Keratinocyte (primary cell): ENCODE measurements at regions not wholly inside any gene's neighbourhood (a gene's known extent, or its start where the extent isn't known, plus 50 kb on each side); places are given as distances from the start of the nearest gene placed in this dataset.

Experiments used
- DNase-seq: peaks from one replicate; pipeline ENCODE4 v3.0.0-alpha.2; 2011; ENCODE audit warnings: low read depth, missing footprints, low spot score
- FAIRE-seq: peaks from 2 replicates; lab custom pipeline; 2011; peaks lifted over from hg19 to GRCh38; lab: Jason Lieb, UNC
- H2AFZ ChIP-seq: 2 replicates; pipeline ENCODE4 v1.6.0; 2012; ENCODE audit warnings: low read length, control low read depth, inconsistent platforms; ENCODE audit not compliant: control insufficient read depth
- H3K27ac ChIP-seq: 2 replicates; pipeline ENCODE4 v1.5.1; 2011; ENCODE audit warnings: low read length; ENCODE audit not compliant: control insufficient read depth, insufficient read depth
- H3K27me3 ChIP-seq: 3 replicates; pipeline ENCODE4 v1.6.0; 2011; ENCODE audit warnings: low read length; ENCODE audit not compliant: control insufficient read depth, insufficient read depth; ENCODE audit errors: extremely low read depth
- H3K36me3 ChIP-seq, 2 experiments: 2 replicates in 1 of 2; 3 replicates in 1 of 2; pipeline ENCODE4 v1.5.1; 2011; ENCODE audit warnings: low read length in 2 of 2, mild to moderate bottlenecking in 1 of 2; ENCODE audit not compliant: control insufficient read depth in 2 of 2, insufficient read depth in 2 of 2; ENCODE audit errors: extremely low read depth in 1 of 2
- H3K4me1 ChIP-seq: 3 replicates; pipeline ENCODE4 v1.5.1; 2011; ENCODE audit warnings: low read length; ENCODE audit not compliant: control insufficient read depth, insufficient read depth; ENCODE audit errors: extremely low read depth
- H3K4me2 ChIP-seq: 3 replicates; pipeline ENCODE4 v1.6.0; 2011; ENCODE audit warnings: low read depth, low read length; ENCODE audit not compliant: control insufficient read depth, insufficient read depth; ENCODE audit errors: extremely low read depth
- H3K4me3 ChIP-seq, 3 experiments: fragments of 200-600 bp in 1 of 3; sonication (generic) in 1 of 3; 2 replicates in 2 of 3; 3 replicates in 1 of 3; pipeline ENCODE4 v1.5.1; 2011 to 2016; ENCODE audit warnings: low read length in 3 of 3, mild to moderate bottlenecking in 3 of 3, control low read depth in 2 of 3, inconsistent platforms in 1 of 3, low read depth in 1 of 3, mixed read lengths in 1 of 3, mixed run types in 1 of 3, moderate library complexity in 1 of 3; ENCODE audit not compliant: control insufficient read depth in 2 of 3, insufficient read depth in 2 of 3; ENCODE audit errors: extremely low read depth in 1 of 3
- H3K79me2 ChIP-seq: 2 replicates; pipeline ENCODE4 v1.6.0; 2012; ENCODE audit warnings: low read length; ENCODE audit not compliant: control insufficient read depth, insufficient read depth
- H3K9ac ChIP-seq: 3 replicates; pipeline ENCODE4 v1.6.0; 2011; ENCODE audit warnings: low read length; ENCODE audit not compliant: control insufficient read depth, insufficient read depth; ENCODE audit errors: extremely low read depth
- H3K9me1 ChIP-seq: 3 replicates; pipeline ENCODE4 v1.6.0; 2011; ENCODE audit warnings: low read length; ENCODE audit not compliant: control insufficient read depth, insufficient read depth; ENCODE audit errors: extremely low read depth
- H3K9me3 ChIP-seq: 2 replicates; pipeline ENCODE4 v1.5.1; 2012; ENCODE audit warnings: low read depth, low read length; ENCODE audit not compliant: control insufficient read depth
- H4K20me1 ChIP-seq: 3 replicates; pipeline ENCODE4 v1.6.0; 2011; ENCODE audit warnings: low read length; ENCODE audit not compliant: control insufficient read depth, insufficient read depth; ENCODE audit errors: extremely low read depth
- CTCF ChIP-seq, 3 experiments: IDR thresholded peaks in 1 of 3; conservative IDR thresholded peaks in 1 of 3; optimal IDR thresholded peaks in 1 of 3; 2 replicates in 2 of 3; 3 replicates in 1 of 3; pipeline versions ENCODE3 to v1.5.1; 2011; ENCODE audit warnings: low read length in 3 of 3, mild to moderate bottlenecking in 3 of 3, moderate library complexity in 2 of 3, control low read depth in 1 of 3, inconsistent platforms in 1 of 3; ENCODE audit not compliant: insufficient read depth in 2 of 3; ENCODE audit errors: extremely low read depth in 1 of 3
- EZH2 ChIP-seq: IDR thresholded peaks from one replicate; pipeline ENCODE4 v1.6.1; 2012; ENCODE audit warnings: inconsistent platforms, mild to moderate bottlenecking, low read length, moderate library complexity
- dilution Hi-C: fragments of 300-500 bp; cut with MboI; formaldehyde crosslinking; loops from one replicate; pipeline ENCODE4 v1.7.0; 2020; ENCODE audit warnings: low sequenced_read_pairs; ENCODE audit not compliant: extremely low pct_ligation_motif_present

- no peaks in the 10 kb centered on the region for H3K9me3 ChIP-seq
- H3K9ac ChIP-seq, result no peak overlapping the region
- H3K79me2 ChIP-seq, result no peaks in the 10 kb centered on the region
- no peaks in the 10 kb centered on the region for H3K27me3 ChIP-seq
- no peak overlapping the region for H3K4me3 ChIP-seq
- DNase-seq (no peak), FAIRE-seq (no peak)
- peaks cover 9% of the 10 kb centered on the region for H3K4me1 ChIP-seq
- no peak overlapping the region for H3K27ac ChIP-seq
- dilution Hi-C loops, result no loop called here
- no peak for TF ChIP-seq CTCF (optimal IDR thresholded peaks at IDR 0.05 in 1 of 3, IDR thresholded peaks at IDR 0.05 in 1 of 3, conservative IDR thresholded peaks at IDR 0.05 in 1 of 3; ENCODE audit: extremely low read depth in 1 of 3, insufficient read depth in 2 of 3, low read length in 3 of 3)
- TF ChIP-seq EZH2, result no peak
- no peaks in the 10 kb centered on the region for H3K9me1 ChIP-seq
- H3K4me2 ChIP-seq, result no peak overlapping the region
- no peak overlapping the region for H2AFZ ChIP-seq
- no peaks in the 10 kb centered on the region for H3K36me3 ChIP-seq
- H4K20me1 ChIP-seq, result no peaks in the 10 kb centered on the region
Measured at GRCh38 chr6:14818422-14818884, 427.4 kb upstream of the JARID2 start.

- no peak overlapping the region for H2AFZ ChIP-seq
- no peak overlapping the region for H3K4me2 ChIP-seq
- peaks cover 9% of the 10 kb centered on the region for H3K4me1 ChIP-seq
- DNase-seq (no peak), FAIRE-seq (no peak)
- H3K79me2 ChIP-seq, result no peaks in the 10 kb centered on the region
- H3K9me3 ChIP-seq, result no peaks in the 10 kb centered on the region
- H4K20me1 ChIP-seq, result no peaks in the 10 kb centered on the region
- dilution Hi-C loops, result no loop called here
- no peak overlapping the region for H3K27ac ChIP-seq
- no peak overlapping the region for H3K9ac ChIP-seq
- H3K9me1 ChIP-seq, result no peaks in the 10 kb centered on the region
- TF ChIP-seq EZH2, result no peak
- no peak for TF ChIP-seq CTCF (optimal IDR thresholded peaks at IDR 0.05 in 1 of 3, IDR thresholded peaks at IDR 0.05 in 1 of 3, conservative IDR thresholded peaks at IDR 0.05 in 1 of 3; ENCODE audit: extremely low read depth in 1 of 3, insufficient read depth in 2 of 3, low read length in 3 of 3)
- no peaks in the 10 kb centered on the region for H3K27me3 ChIP-seq
- no peaks in the 10 kb centered on the region for H3K36me3 ChIP-seq
- H3K4me3 ChIP-seq, result no peak overlapping the region
Measured at GRCh38 chr6:14819001-14819400, 426.9 kb upstream of the JARID2 start.
